ENCODE measurements at regions not wholly inside any gene's neighbourhood (a gene's known extent, or its start where the extent isn't known, plus 50 kb on each side); places are given as distances from the start of the nearest gene placed in this dataset.

- H3K27me3 ChIP-seq (ENCODE audit: control insufficient read depth, insufficient read depth, low read length): no peaks in the 10 kb centered on the region
- H3K36me3 ChIP-seq (ENCODE audit: control insufficient read depth, insufficient read depth, low read length): no peaks in the 10 kb centered on the region
- peak; percentile 19 for DNase-seq (ENCODE audit: low read depth)
- TF ChIP-seq CTCF (IDR thresholded peaks at IDR 0.05; ENCODE audit: insufficient read depth, low read length, poor library complexity, severe bottlenecking): no peak
- no peak overlapping the region for H3K4me3 ChIP-seq (ENCODE audit: low read depth, low read length)
These were observed 309.4 kb upstream of the NOCT start for GRCh38 chr4:138706201-138706600.

- DNase-seq (ENCODE audit: low read depth): no peak
- Histone ChIP-seq H3K36me3 (ENCODE audit: control insufficient read depth, insufficient read depth, low read length) (no peaks in the 10 kb centered on the region), H3K27me3 (ENCODE audit: control insufficient read depth, insufficient read depth, low read length) (no peaks in the 10 kb centered on the region), H3K4me3 (ENCODE audit: low read depth, low read length) (no peak overlapping the region)
- TF ChIP-seq CTCF (IDR thresholded peaks at IDR 0.05; ENCODE audit: insufficient read depth, low read length, poor library complexity, severe bottlenecking): no peak
These were observed 313.3 kb upstream of the NOCT start for GRCh38 chr4:138702190-138702824.

GRCh38 chr4:138698641-138699040, 316.9 kb upstream of the NOCT start:
- DNase-seq (ENCODE audit: low read depth): no peak
- no peaks in the 10 kb centered on the region for H3K36me3 ChIP-seq (ENCODE audit: control insufficient read depth, insufficient read depth, low read length)
- no peak overlapping the region for H3K4me3 ChIP-seq (ENCODE audit: low read depth, low read length)
- no peak for TF ChIP-seq CTCF (IDR thresholded peaks at IDR 0.05; ENCODE audit: insufficient read depth, low read length, poor library complexity, severe bottlenecking)
- no peaks in the 10 kb centered on the region for H3K27me3 ChIP-seq (ENCODE audit: control insufficient read depth, insufficient read depth, low read length)

GRCh38 chr4:138697851-138698250, 317.7 kb upstream of the NOCT start:
- Histone ChIP-seq H3K36me3 (ENCODE audit: control insufficient read depth, insufficient read depth, low read length) (no peaks in the 10 kb centered on the region), H3K4me3 (ENCODE audit: low read depth, low read length) (no peak overlapping the region), H3K27me3 (ENCODE audit: control insufficient read depth, insufficient read depth, low read length) (no peaks in the 10 kb centered on the region)
- no peak for DNase-seq (ENCODE audit: low read depth)
- TF ChIP-seq CTCF (IDR thresholded peaks at IDR 0.05; ENCODE audit: insufficient read depth, low read length, poor library complexity, severe bottlenecking): no peak

- Histone ChIP-seq H3K4me3 (ENCODE audit: low read depth, low read length) (no peak overlapping the region), H3K27me3 (ENCODE audit: control insufficient read depth, insufficient read depth, low read length) (no peaks in the 10 kb centered on the region), H3K36me3 (ENCODE audit: control insufficient read depth, insufficient read depth, low read length) (no peaks in the 10 kb centered on the region)
- DNase-seq (ENCODE audit: low read depth): no peak
- no peak for TF ChIP-seq CTCF (IDR thresholded peaks at IDR 0.05; ENCODE audit: insufficient read depth, low read length, poor library complexity, severe bottlenecking)
These were observed 318.8 kb upstream of the NOCT start for GRCh38 chr4:138696771-138697170.

- no peaks in the 10 kb centered on the region for H3K27me3 ChIP-seq (ENCODE audit: control insufficient read depth, insufficient read depth, low read length)
- no peak for DNase-seq (ENCODE audit: low read depth)
- H3K36me3 ChIP-seq (ENCODE audit: control insufficient read depth, insufficient read depth, low read length): no peaks in the 10 kb centered on the region
- no peak overlapping the region for H3K4me3 ChIP-seq (ENCODE audit: low read depth, low read length)
- no peak for TF ChIP-seq CTCF (IDR thresholded peaks at IDR 0.05; ENCODE audit: insufficient read depth, low read length, poor library complexity, severe bottlenecking)
These were observed 319.5 kb upstream of the NOCT start for GRCh38 chr4:138696058-138696457.
